OCI-LY1 (cell line): ENCODE measurements at regions not wholly inside any gene's neighbourhood (a gene's known extent, or its start where the extent isn't known, plus 50 kb on each side); places are given as distances from the start of the nearest gene placed in this dataset.

Experiments
- CTCF ChIP-seq: fragments of 200-600 bp; sonication (generic), shearing (Covaris generic); IDR thresholded peaks from 2 replicates; pipeline ENCODE4 v1.5.1; 2017; ENCODE audit warnings: mild to moderate bottlenecking, antibody characterized with exemption, low read length, moderate library complexity, mixed read lengths
- EZH2 ChIP-seq: fragments of 200-600 bp; sonication (generic), shearing (Covaris generic); IDR thresholded peaks from 2 replicates; pipeline ENCODE4 v1.8.0; 2017; ENCODE audit warnings: borderline replicate concordance, mixed run types, mild to moderate bottlenecking, antibody characterized with exemption, low read length, moderate library complexity, mixed read lengths

- TF ChIP-seq CTCF = no peak
- TF ChIP-seq EZH2 = no peak
These were observed 274.9 kb upstream of the RARB start for GRCh38 chr3:25153136-25153535.
